ENCODE measurements at regions not wholly inside any gene's neighbourhood (a gene's known extent, or its start where the extent isn't known, plus 50 kb on each side); places are given as distances from the start of the nearest gene placed in this dataset.

- no peak for DNase-seq (ENCODE audit: low read depth in 3 of 3)
These were observed 1090.8 kb downstream of the BCL11A start for GRCh38 chr2:59462422-59463197.

DNA sequence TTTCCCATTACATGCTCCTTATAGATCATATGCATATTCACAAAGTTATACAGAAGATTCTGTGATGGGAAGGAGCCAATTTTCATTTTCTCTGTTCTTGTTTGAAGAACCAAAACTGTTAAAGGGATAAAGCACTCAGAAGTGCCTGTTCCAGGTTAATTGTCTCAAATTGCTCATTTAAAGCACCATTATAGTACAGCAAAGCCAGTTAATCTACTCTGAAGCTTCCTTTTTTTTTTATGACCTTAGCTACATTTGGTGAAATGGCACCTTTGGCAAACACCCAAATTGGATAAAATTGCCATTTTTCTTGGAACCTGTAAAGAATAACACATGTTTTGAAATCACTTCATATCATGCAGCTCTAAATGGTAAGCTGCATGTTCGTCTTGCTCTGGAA lies 1092.3 kb downstream of the BCL11A start:
- no peak for DNase-seq (ENCODE audit: low read depth in 3 of 3)

GRCh38 chr2:59458800-59459199 lies 1094.7 kb downstream of the BCL11A start:
- no peak for DNase-seq (ENCODE audit: low read depth in 3 of 3)

DNA sequence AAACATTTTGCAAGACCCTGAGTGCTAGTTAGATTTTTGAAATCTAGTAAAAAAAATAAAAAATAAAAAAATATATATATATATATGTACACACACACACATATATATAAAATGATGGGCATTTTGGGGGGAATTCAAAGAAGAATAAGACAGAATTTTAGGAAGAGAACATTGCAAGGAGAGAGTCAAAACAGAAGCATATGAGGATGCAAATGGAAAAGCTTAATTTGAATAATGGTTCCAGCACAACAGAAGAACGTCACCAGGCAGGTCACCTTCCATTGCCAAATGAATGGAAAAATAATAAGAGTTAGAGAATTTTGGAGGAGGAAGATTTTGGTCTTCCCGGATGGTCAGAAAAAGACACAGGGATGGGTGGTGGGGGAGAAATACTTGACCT lies 1097.2 kb downstream of the BCL11A start:
- no peak for DNase-seq (ENCODE audit: low read depth in 3 of 3)

- no peak for DNase-seq (ENCODE audit: low read depth in 3 of 3)
These were observed 1104.2 kb downstream of the BCL11A start for GRCh38 chr2:59449274-59449673.

DNA sequence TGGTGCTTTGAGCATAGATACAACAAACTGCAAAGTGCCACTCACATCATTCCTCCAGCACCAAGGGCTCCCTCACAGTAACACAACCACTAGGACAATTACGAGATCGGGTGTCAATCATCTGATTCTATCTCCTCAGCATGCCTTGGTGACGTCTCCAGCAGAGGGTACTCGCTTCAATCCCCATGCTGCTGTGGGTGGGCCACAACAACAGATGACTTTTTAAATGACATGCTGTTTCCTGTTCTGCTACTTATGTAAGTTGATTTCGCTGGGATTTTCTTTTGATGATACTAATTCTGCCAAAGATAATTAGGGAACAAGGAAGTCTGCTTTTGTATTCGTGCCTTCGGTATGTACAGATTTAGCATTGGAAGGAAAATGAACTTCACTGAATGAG lies 1113.0 kb downstream of the BCL11A start:
- DNase-seq (ENCODE audit: low read depth in 3 of 3) = no peak

- DNase-seq (ENCODE audit: low read depth in 3 of 3) = no peak
These were observed 1117.8 kb downstream of the BCL11A start for GRCh38 chr2:59435635-59436034.

DNA sequence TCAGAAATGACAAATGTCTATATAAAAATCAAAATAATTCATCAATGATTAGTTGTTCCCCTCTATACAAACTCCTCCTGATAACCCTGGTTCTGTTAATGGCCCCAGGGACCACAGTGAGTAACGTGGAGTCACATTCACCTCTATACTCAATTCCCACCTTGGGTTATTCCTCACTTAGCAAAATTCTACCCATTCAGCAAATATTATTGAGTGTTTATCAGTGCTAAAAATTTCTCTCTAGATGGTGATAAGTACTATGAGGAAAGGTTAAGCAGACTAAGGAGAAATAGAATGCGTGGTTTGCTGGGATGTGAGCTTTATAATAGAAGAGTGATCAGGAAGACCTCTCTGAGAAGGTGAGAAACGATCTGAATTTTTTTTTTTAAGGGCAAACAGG lies 1124.5 kb downstream of the BCL11A start:
- no peak for DNase-seq (ENCODE audit: low read depth in 3 of 3)

DNA sequence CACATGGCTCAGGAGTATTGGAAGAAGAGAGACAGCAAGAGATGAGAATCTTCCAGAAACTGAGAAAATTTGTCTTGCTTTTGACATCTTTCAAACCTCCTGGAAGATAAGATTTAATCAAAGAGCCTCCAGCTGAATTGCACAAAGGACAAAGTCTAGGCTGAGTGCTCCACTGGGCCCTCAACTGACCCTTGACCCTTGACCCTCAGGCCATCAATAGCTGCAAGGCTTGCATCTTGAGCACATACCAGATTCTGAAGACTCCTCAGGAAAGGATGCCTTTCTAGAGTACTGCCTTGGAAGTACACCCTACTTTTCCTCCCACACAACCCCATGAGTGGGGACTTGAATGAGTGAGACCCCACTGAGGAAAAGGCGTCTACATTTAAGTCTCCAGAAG lies 1125.5 kb downstream of the BCL11A start:
- no peak for DNase-seq (ENCODE audit: low read depth in 3 of 3)

DNA sequence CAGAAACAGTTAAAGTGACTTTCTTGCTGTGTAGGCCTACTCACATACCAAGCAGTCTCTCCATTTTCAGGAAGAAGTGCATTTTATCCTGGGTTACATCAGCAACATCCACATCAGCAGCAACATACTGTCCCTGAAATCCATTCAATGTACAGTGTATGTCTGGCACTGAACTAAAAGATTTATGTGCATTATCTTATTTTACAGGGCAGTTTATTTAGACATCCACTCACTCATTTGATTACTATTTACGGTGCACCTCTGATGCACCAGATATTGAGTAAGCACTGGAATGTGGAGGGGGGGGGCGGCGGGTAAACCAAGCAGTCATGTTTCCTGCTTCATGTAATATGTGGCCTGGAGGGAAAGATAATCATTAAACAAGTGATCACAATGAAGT lies 1128.2 kb downstream of the BCL11A start:
- DNase-seq (ENCODE audit: low read depth in 3 of 3) = no peak

DNA sequence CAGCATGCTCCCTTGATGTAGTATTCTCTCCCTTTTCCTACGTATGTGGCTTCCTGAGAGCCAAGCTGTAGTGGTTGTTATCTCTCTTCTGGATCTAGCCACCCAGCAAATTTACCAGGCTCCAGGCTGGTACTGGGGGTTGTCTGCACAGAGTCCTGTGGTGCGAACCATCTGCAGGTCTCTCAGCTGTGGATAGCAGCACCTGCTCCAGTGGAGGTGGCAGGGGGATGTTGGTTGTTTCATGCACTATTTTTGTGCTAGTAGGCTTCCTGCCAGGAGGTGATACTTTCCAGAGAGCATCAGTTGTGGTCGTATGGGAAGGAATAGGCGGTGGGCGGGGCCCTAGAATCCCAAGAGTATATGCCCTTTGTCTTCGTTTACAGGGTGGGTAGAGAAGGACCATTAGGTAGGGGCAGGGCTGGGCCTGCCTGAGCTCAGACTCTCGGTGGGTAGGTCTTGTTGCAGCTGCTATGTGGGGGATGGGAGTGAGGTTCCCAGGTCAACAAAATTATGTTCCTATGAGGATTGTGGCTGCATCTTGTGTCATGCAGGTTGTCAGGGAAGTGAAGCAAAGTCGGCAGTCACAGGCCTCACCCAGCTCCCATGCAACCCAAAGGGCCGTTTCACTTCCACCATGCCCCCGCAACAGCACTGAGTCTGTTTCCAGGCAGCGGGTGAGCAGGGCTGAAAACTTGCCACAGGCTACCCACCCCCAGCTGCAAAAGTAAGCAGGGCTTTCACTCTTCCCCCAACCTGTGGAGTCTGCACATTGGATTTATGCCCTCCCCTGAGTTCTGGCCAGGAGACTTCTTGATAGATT lies 1139.5 kb downstream of the BCL11A start:
- no peak for DNase-seq (ENCODE audit: low read depth in 3 of 3)

DNA sequence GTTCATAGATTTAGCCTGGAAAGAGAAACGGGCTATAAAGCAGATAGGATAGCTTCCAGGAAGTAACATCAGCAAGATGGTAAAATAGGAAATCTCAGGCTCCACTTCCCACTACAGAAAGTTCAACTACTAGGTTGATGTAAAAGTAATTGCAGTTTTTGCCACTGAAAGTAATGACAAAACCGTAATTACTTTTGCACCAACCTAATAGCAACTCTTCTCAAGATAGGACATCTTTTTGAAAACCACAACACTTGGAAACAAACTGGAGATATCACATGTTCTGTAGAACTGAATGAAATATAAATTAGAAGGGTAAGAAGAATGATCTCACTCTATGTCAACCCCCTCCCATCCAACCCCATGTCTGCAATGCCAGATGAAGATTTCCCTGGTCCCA lies 1154.3 kb downstream of the BCL11A start:
- DNase-seq (ENCODE audit: low read depth in 3 of 3) = no peak

DNA sequence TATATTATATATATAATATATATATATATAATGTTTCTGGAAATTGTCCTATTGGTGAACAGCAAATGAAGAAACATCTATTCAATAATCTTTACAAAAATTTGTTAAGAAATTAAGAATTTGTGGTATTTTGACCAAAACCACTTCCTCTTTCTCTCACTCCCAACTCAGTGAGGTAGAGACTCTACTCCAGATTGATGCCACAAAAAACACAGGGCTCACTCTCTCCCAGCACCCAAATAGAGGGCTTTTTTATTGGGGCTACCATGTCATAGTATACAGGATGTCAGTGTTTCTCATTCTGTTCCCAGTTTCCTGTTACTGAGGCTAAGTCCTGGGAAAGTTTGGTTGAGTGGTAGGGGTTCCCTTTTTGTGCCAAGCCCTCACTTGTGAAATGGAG lies 1155.4 kb downstream of the BCL11A start:
- no peak for DNase-seq (ENCODE audit: low read depth in 3 of 3)

GRCh38 chr2:59395119-59395518 lies 1154.0 kb upstream of the FANCL start:
- no peak for DNase-seq (ENCODE audit: low read depth in 3 of 3)

- DNase-seq (ENCODE audit: low read depth in 3 of 3) = no peak
These were observed 1150.8 kb upstream of the FANCL start for GRCh38 chr2:59391896-59392295.

DNA sequence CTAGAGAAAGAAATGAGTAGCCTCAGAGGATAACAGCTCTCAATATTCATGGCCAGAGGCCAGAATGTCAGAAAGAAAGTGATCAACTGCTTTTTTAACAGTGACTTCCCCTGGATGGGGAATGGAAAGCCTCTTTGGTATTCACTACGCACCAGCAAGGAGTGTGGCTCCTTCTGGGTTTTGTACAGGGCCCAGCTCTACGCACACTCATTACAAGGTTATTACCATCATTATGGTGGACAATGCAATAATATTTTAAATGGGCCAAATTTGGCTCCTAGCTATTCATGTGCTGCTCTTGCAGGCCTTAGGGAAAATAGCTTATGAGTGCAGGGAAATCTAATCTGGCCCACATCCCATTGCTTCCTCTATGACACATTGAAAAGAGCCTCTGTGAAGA lies 1149.5 kb upstream of the FANCL start:
- DNase-seq (ENCODE audit: low read depth in 3 of 3) = no peak

- DNase-seq (ENCODE audit: low read depth in 3 of 3) = no peak
These were observed 1148.1 kb upstream of the FANCL start for GRCh38 chr2:59389240-59389639.

DNA sequence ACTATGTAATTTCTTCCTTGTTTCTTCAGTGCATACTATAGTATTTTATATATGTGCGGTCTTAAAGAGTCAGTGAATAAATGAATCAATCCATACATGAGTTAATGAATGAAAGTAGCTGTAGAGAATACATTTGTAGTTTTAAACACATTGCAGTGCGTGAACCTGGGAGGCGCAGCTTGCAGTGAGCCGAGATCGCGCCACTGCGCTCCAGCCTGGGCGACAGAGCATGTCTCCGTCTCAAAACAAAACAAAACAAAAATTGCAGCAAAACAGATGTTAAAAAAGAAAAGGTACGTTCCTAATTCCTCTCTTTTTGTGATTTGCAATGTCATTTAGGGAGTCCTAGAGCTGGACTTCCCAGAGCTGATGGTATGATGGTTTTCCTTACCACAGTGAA lies 1144.8 kb upstream of the FANCL start:
- DNase-seq (ENCODE audit: low read depth in 3 of 3) = no peak

- no peak for DNase-seq (ENCODE audit: low read depth in 3 of 3)
These were observed 1142.3 kb upstream of the FANCL start for GRCh38 chr2:59383473-59383872.

DNA sequence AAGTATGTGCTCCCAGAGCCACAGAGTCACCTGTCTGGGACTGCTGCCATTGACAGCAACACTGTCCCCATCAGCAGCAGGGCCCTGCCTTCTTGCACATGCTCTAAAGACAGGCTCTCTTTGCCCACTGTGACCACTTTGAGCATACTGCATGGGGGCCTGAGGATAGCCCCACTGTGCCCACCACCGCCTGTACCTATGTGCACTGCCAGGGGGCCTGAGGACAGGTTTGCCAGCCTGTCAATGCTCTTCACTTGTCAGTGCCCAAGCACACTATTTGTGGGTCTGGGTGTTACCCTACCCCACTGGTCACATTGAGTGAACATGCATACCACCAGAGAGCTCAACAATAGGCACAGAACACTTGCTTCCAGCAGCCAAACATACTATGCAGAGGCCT lies 1137.0 kb upstream of the FANCL start:
- no peak for DNase-seq (ENCODE audit: low read depth in 3 of 3)

GRCh38 chr2:59366288-59366687 lies 1125.2 kb upstream of the FANCL start:
- DNase-seq (ENCODE audit: low read depth in 3 of 3) = no peak

GRCh38 chr2:59354498-59354897 lies 1113.4 kb upstream of the FANCL start:
- DNase-seq (ENCODE audit: low read depth in 3 of 3) = no peak

DNA sequence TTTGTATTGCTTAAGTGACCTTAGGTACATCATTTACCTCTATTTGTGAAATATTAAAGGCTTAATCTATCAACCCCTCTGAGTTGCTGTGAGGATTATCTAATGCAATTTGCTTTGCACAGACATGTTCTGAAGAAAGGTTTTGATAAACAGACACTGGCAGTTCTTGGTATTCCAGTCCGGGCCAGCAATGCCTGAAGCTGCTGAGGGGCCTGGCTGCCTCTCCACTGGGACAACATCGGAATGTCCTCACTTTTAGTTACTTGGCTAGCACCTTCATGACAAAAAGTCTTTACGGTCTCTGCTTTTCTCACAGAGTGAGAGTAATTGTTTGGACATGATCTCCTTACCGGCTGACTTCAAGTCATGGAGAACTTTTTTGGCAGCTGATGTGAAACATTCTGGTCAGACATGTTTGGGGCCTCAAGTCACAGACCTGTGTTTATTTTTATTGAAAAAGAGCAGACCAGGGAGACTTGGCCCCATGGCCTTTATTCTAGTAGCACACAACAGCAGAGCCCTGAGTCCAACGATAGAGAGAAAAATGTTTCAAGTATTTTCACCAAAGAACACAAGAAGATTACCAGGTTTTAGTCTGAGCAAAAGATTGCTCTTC lies 1112.3 kb upstream of the FANCL start:
- no peak for DNase-seq (ENCODE audit: low read depth in 3 of 3)
